ENCODE measurements at regions not wholly inside any gene's neighbourhood (a gene's known extent, or its start where the extent isn't known, plus 50 kb on each side); places are given as distances from the start of the nearest gene placed in this dataset.

- no peak for TF ChIP-seq REST (IDR thresholded peaks at IDR 0.05)
- TF ChIP-seq CTCF (IDR thresholded peaks at IDR 0.05; ENCODE audit: low read depth, low read length, missing input control): no peak
- no peak for TF ChIP-seq MAX (IDR thresholded peaks at IDR 0.05)
- no peak for TF ChIP-seq SP1 (IDR thresholded peaks at IDR 0.05)
- no peak for TF ChIP-seq YY1 (IDR thresholded peaks at IDR 0.05)
- no peak for TF ChIP-seq HNF4A (conservative IDR thresholded peaks at IDR 0.05)
- no peak for TF ChIP-seq ATF3 (IDR thresholded peaks at IDR 0.05)
- TF ChIP-seq RXRA (IDR thresholded peaks at IDR 0.05): no peak
- no peak for TF ChIP-seq RAD21 (IDR thresholded peaks at IDR 0.05)
- TF ChIP-seq TAF1 (conservative IDR thresholded peaks at IDR 0.05): no peak
- TF ChIP-seq JUND (IDR thresholded peaks at IDR 0.05): no peak
- no peak for TF ChIP-seq EGR1 (IDR thresholded peaks at IDR 0.05; ENCODE audit: low read depth in 2 of 2)
Observed at GRCh38 chr1:238624776-238625175, 734.1 kb upstream of the ZP4 start.
